GM19043 (cell line): ENCODE measurements at regions not wholly inside any gene's neighbourhood (a gene's known extent, or its start where the extent isn't known, plus 50 kb on each side); places are given as distances from the start of the nearest gene placed in this dataset.

Source experiments
- ATAC-seq: cut with Tn5 transposase; IDR thresholded peaks from one replicate; pipeline ENCODE4 v1.9.1; 2021; ENCODE audit warnings: low read depth; ENCODE audit not compliant: unreplicated experiment

- no peak for ATAC-seq
Measured at GRCh38 chr1:29880556-29880955, 644.2 kb downstream of the PTPRU start.

GRCh38 chr1:29879217-29879616, 642.9 kb downstream of the PTPRU start:
- ATAC-seq = no peak

GRCh38 chr1:29878501-29878900, 642.2 kb downstream of the PTPRU start:
- no peak for ATAC-seq

GRCh38 chr1:29876902-29877301, 640.6 kb downstream of the PTPRU start:
- no peak for ATAC-seq

- no peak for ATAC-seq
Measured at GRCh38 chr1:29876441-29876840, 640.1 kb downstream of the PTPRU start.

GRCh38 chr1:29875557-29876028, 639.3 kb downstream of the PTPRU start:
- ATAC-seq = no peak

- ATAC-seq = no peak
Measured at GRCh38 chr1:29870621-29871020, 634.3 kb downstream of the PTPRU start.

GRCh38 chr1:29869802-29870201, 633.5 kb downstream of the PTPRU start:
- no peak for ATAC-seq

- no peak for ATAC-seq
Measured at GRCh38 chr1:29868944-29869343, 632.6 kb downstream of the PTPRU start.

- ATAC-seq = no peak
Measured at GRCh38 chr1:29868096-29868495, 631.8 kb downstream of the PTPRU start.

GRCh38 chr1:29865051-29865450, 628.7 kb downstream of the PTPRU start:
- ATAC-seq = no peak

- ATAC-seq = no peak
Measured at GRCh38 chr1:29864431-29865022, 628.2 kb downstream of the PTPRU start.

- no peak for ATAC-seq
Measured at GRCh38 chr1:29861922-29862321, 625.6 kb downstream of the PTPRU start.

GRCh38 chr1:29861446-29861845, 625.1 kb downstream of the PTPRU start:
- no peak for ATAC-seq

- no peak for ATAC-seq
Measured at GRCh38 chr1:29860681-29861080, 624.4 kb downstream of the PTPRU start.

GRCh38 chr1:29860056-29860455, 623.7 kb downstream of the PTPRU start:
- no peak for ATAC-seq

GRCh38 chr1:29859126-29859525, 622.8 kb downstream of the PTPRU start:
- no peak for ATAC-seq

GRCh38 chr1:29858646-29859045, 622.3 kb downstream of the PTPRU start:
- no peak for ATAC-seq

GRCh38 chr1:29856340-29857114, 620.2 kb downstream of the PTPRU start:
- ATAC-seq = no peak

GRCh38 chr1:29855561-29856160, 619.3 kb downstream of the PTPRU start:
- ATAC-seq = no peak

GRCh38 chr1:29854700-29855276, 618.5 kb downstream of the PTPRU start:
- ATAC-seq = no peak
